Testis (tissue), 2 donors: ENCODE measurements at regions not wholly inside any gene's neighbourhood (a gene's known extent, or its start where the extent isn't known, plus 50 kb on each side); places are given as distances from the start of the nearest gene placed in this dataset.

Experiments used
- POLR2A ChIP-seq: fragments of 450-650 bp; IDR thresholded peaks from one replicate; pipeline ENCODE4 v1.6.1; 2017; ENCODE audit warnings: antibody characterized with exemption, mild to moderate bottlenecking, moderate library complexity
- TF ChIP-seq, protein P1 (sequence below), 3 experiments: fragments of 450-650 bp in 2 of 3; fragments of 200-600 bp in 1 of 3; sonication (generic) in 1 of 3; IDR thresholded peaks; one replicate each; pipeline ENCODE4 v1.5.1; 2016 to 2019; ENCODE audit warnings: antibody characterized with exemption in 3 of 3, mild to moderate bottlenecking in 2 of 3, moderate library complexity in 1 of 3

DNA sequence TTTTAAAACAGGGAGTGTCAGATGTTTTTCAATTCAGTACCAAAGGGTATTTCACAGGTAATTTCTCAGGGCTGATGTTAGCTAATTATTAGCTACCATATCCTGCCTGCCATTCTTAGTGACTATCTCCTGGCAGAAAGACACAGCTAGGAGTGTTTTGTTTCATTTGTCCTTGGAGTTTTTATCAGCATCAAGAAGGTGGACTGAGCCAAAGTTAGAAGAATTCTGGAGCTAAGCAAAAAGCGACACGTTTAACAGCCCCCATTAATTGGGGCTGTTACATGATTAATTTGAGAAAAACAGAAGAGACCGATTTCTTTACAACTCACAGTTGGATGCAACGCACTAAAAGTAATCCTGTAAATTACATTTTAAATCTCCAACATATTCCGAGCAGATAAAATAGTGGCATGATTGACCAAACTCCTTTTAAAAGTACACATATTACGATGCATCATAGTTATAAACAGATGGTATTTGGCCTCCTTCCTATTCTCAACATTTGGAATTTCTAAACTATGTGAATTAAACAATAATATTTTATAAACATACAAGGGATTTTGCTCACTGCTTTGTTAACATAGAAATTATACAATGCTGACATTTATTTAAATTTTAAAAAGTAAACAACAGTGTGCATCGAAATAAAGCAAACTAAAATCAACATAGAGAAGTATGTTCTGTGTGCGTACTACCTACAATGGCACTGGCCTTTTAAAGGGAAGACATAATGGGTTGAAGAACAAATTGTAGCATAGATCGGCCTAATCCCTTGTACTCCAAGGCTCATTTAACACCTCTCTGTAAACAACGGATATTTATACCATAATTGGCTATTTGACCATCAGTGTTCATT, 585.1 kb downstream of the ZEB2 start:
- TF ChIP-seq, protein P1, sequence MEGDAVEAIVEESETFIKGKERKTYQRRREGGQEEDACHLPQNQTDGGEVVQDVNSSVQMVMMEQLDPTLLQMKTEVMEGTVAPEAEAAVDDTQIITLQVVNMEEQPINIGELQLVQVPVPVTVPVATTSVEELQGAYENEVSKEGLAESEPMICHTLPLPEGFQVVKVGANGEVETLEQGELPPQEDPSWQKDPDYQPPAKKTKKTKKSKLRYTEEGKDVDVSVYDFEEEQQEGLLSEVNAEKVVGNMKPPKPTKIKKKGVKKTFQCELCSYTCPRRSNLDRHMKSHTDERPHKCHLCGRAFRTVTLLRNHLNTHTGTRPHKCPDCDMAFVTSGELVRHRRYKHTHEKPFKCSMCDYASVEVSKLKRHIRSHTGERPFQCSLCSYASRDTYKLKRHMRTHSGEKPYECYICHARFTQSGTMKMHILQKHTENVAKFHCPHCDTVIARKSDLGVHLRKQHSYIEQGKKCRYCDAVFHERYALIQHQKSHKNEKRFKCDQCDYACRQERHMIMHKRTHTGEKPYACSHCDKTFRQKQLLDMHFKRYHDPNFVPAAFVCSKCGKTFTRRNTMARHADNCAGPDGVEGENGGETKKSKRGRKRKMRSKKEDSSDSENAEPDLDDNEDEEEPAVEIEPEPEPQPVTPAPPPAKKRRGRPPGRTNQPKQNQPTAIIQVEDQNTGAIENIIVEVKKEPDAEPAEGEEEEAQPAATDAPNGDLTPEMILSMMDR (IDR thresholded peaks at IDR 0.05) = no peak
- TF ChIP-seq POLR2A = no peak
